ENCODE measurements at regions not wholly inside any gene's neighbourhood (a gene's known extent, or its start where the extent isn't known, plus 50 kb on each side); places are given as distances from the start of the nearest gene placed in this dataset.

GRCh38 chr2:78615956-78616355 is 409.5 kb upstream of the REG3G start:
- no peaks in the 10 kb centered on the region for H3K9me3 Mint-ChIP-seq
- H3K27ac ChIP-seq (ENCODE audit: low read depth, low read length), result no peak overlapping the region
- no peaks in the 10 kb centered on the region for H3K27me3 ChIP-seq (ENCODE audit: control insufficient read depth, insufficient read depth, low read length, poor library complexity, severe bottlenecking)
- H3K36me3 Mint-ChIP-seq (ENCODE audit: low read depth), result no peaks in the 10 kb centered on the region
- H3K4me3 ChIP-seq (ENCODE audit: low read length), result no peak overlapping the region
- no peak overlapping the region for H3K27ac Mint-ChIP-seq
- no peaks in the 10 kb centered on the region for H3K4me1 Mint-ChIP-seq
- DNase-seq, result no peak
- H3K4me3 Mint-ChIP-seq, result no peak overlapping the region
- no peaks in the 10 kb centered on the region for H3K4me1 ChIP-seq (ENCODE audit: control insufficient read depth, insufficient read depth, low read length)
- TF ChIP-seq CTCF (conservative IDR thresholded peaks at IDR 0.05), result no peak
- no peaks in the 10 kb centered on the region for H3K9me3 ChIP-seq (ENCODE audit: control insufficient read depth, low read length)
- no peak overlapping the region for H3K9ac ChIP-seq (ENCODE audit: extremely low read depth, low read length, poor library complexity, severe bottlenecking)
- H3K36me3 ChIP-seq (ENCODE audit: control insufficient read depth, insufficient read depth, low read length), result no peaks in the 10 kb centered on the region
- peaks cover 3% of the 10 kb centered on the region for H3K27me3 Mint-ChIP-seq (ENCODE audit: insufficient read depth)
- WGBS, 2 experiments (ENCODE audit: insufficient coverage in 1 of 2, insufficient read length in 1 of 2), result 92% methylated on average over 1 of the region's 2 CpGs; no CpG with 5 or more reads in 1 of the 2 experiments

GRCh38 chr2:78634425-78634824 is 391.1 kb upstream of the REG3G start:
- no peak for DNase-seq
- 83 to 100% methylated on average over 1 to 2 of the region's 2 CpGs for WGBS, 2 experiments (ENCODE audit: insufficient coverage in 1 of 2, insufficient read length in 1 of 2)
- no peak for TF ChIP-seq CTCF (conservative IDR thresholded peaks at IDR 0.05)

GRCh38 chr2:78644854-78645253 is 380.6 kb upstream of the REG3G start:
- Histone ChIP-seq H3K4me3 (ENCODE audit: low read length) (no peak overlapping the region), H3K27ac (ENCODE audit: low read depth, low read length) (no peak overlapping the region), H3K9me3 (ENCODE audit: control insufficient read depth, low read length) (no peaks in the 10 kb centered on the region), H3K36me3 (ENCODE audit: control insufficient read depth, insufficient read depth, low read length) (no peaks in the 10 kb centered on the region), H3K9ac (ENCODE audit: extremely low read depth, low read length, poor library complexity, severe bottlenecking) (no peak overlapping the region), H3K4me1 (ENCODE audit: control insufficient read depth, insufficient read depth, low read length) (no peaks in the 10 kb centered on the region), H3K27me3 (ENCODE audit: control insufficient read depth, insufficient read depth, low read length, poor library complexity, severe bottlenecking) (no peaks in the 10 kb centered on the region)
- Mint-ChIP-seq H3K4me1 (no peaks in the 10 kb centered on the region), H3K4me3 (no peak overlapping the region), H3K9me3 (no peaks in the 10 kb centered on the region), H3K36me3 (ENCODE audit: low read depth) (no peaks in the 10 kb centered on the region), H3K27ac (no peak overlapping the region), H3K27me3 (ENCODE audit: insufficient read depth) (no peaks in the 10 kb centered on the region)
- WGBS, 2 experiments (ENCODE audit: insufficient coverage in 1 of 2, insufficient read length in 1 of 2), result 88% methylated on average over 1 of the region's 1 CpG; no CpG with 5 or more reads in 1 of the 2 experiments
- TF ChIP-seq CTCF (conservative IDR thresholded peaks at IDR 0.05), result no peak
- no peak for DNase-seq

More at GRCh38 chr2:78634425-78634824, 391.1 kb upstream of the REG3G start:
- peaks cover 1% of the 10 kb centered on the region for H3K9me3 Mint-ChIP-seq
- H3K9ac ChIP-seq (ENCODE audit: extremely low read depth, low read length, poor library complexity, severe bottlenecking), result no peak overlapping the region
- H3K4me1 Mint-ChIP-seq, result no peaks in the 10 kb centered on the region
- no peaks in the 10 kb centered on the region for H3K4me1 ChIP-seq (ENCODE audit: control insufficient read depth, insufficient read depth, low read length)
- no peak overlapping the region for H3K4me3 Mint-ChIP-seq
- no peak overlapping the region for H3K27ac Mint-ChIP-seq
- H3K27ac ChIP-seq (ENCODE audit: low read depth, low read length), result no peak overlapping the region
- no peaks in the 10 kb centered on the region for H3K36me3 Mint-ChIP-seq (ENCODE audit: low read depth)
- no peak overlapping the region for H3K4me3 ChIP-seq (ENCODE audit: low read length)
- H3K9me3 ChIP-seq (ENCODE audit: control insufficient read depth, low read length), result no peaks in the 10 kb centered on the region
- no peaks in the 10 kb centered on the region for H3K36me3 ChIP-seq (ENCODE audit: control insufficient read depth, insufficient read depth, low read length)
- H3K27me3 ChIP-seq (ENCODE audit: control insufficient read depth, insufficient read depth, low read length, poor library complexity, severe bottlenecking), result no peaks in the 10 kb centered on the region
- H3K27me3 Mint-ChIP-seq (ENCODE audit: insufficient read depth), result no peaks in the 10 kb centered on the region
